GM12873 (cell line): ENCODE measurements at regions not wholly inside any gene's neighbourhood (a gene's known extent, or its start where the extent isn't known, plus 50 kb on each side); places are given as distances from the start of the nearest gene placed in this dataset.

Experiments used
- CTCF ChIP-seq: IDR thresholded peaks from 2 replicates; pipeline ENCODE4 v1.5.1; 2012; ENCODE audit warnings: low read depth, mild to moderate bottlenecking, moderate library complexity, low read length, control low read depth; ENCODE audit not compliant: insufficient read depth; ENCODE audit errors: missing control alignments

GRCh38 chr3:4247391-4247790 lies 55.8 kb upstream of the SETMAR start:
- TF ChIP-seq CTCF, result no peak

DNA sequence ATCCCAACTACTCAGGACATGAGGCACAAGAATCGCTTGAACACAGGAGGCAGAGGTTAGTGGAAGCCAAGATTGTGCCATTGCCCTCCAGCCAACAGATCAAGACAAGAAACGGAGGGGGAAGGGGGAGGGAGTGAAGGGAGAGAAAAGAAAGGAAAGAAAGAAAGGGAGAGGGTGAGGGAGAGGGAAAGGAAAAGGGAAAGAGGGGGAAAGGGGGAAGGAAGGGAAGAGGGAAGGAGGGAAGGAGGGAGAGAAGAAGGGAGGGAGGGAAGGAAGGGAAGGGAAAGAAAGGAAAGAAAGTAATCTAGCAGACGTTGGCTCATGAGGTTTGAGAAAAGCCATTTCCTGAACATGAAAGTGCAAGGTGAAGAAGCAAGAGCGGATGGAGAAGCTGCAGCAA lies 53.1 kb upstream of the SETMAR start:
- no peak for TF ChIP-seq CTCF

GRCh38 chr3:4251412-4251811 lies 51.8 kb upstream of the SETMAR start:
- no peak for TF ChIP-seq CTCF
